ENCODE measurements at regions not wholly inside any gene's neighbourhood (a gene's known extent, or its start where the extent isn't known, plus 50 kb on each side); places are given as distances from the start of the nearest gene placed in this dataset.

GRCh38 chr1:83615370-83615769 lies 383.6 kb downstream of the TTLL7 start:
- intact Hi-C loops (cut with DNase I): no loop called here
- ATAC-seq: no peak

GRCh38 chr1:83606416-83606955 lies 392.4 kb downstream of the TTLL7 start:
- H3K4me3 ChIP-seq: no peak overlapping the region
- no peak overlapping the region for H3K27ac ChIP-seq
- H3K27me3 ChIP-seq: no peaks in the 10 kb centered on the region
- no peak for TF ChIP-seq CTCF (IDR thresholded peaks at IDR 0.05)
- no peak for DNase-seq
- H3K9me3 ChIP-seq: peaks cover 0 to 13% of the 10 kb centered on the region in 2 donors
- intact Hi-C loops (cut with DNase I): no loop called here
- ATAC-seq: no peak
- H3K4me1 ChIP-seq: no peaks in the 10 kb centered on the region
- no peaks in the 10 kb centered on the region for H3K36me3 ChIP-seq

More at GRCh38 chr1:83615370-83615769, 383.6 kb downstream of the TTLL7 start:
- no peaks in the 10 kb centered on the region for H3K36me3 ChIP-seq
- no peak overlapping the region for H3K4me3 ChIP-seq
- no peaks in the 10 kb centered on the region for H3K9me3 ChIP-seq
- H3K27ac ChIP-seq: no peak overlapping the region
- H3K4me1 ChIP-seq: no peaks in the 10 kb centered on the region
- TF ChIP-seq CTCF (IDR thresholded peaks at IDR 0.05): no peak
- DNase-seq: no peak
- H3K27me3 ChIP-seq: no peaks in the 10 kb centered on the region

GRCh38 chr1:83596331-83596730 lies 402.6 kb downstream of the TTLL7 start:
- no peaks in the 10 kb centered on the region for H3K27me3 ChIP-seq
- no peak for TF ChIP-seq CTCF (IDR thresholded peaks at IDR 0.05)
- intact Hi-C loops (cut with DNase I): no loop called here
- H3K36me3 ChIP-seq: no peaks in the 10 kb centered on the region
- H3K4me3 ChIP-seq: no peak overlapping the region
- ATAC-seq: no peak
- no peak overlapping the region for H3K27ac ChIP-seq
- H3K9me3 ChIP-seq: peaks cover 0 to 19% of the 10 kb centered on the region in 2 donors
- no peaks in the 10 kb centered on the region for H3K4me1 ChIP-seq
- no peak for DNase-seq

- Histone ChIP-seq H3K36me3 (no peaks in the 10 kb centered on the region), H3K27ac (no peak overlapping the region), H3K9me3 (peaks cover 0 to under 1% of the 10 kb centered on the region in 2 donors), H3K4me1 (no peaks in the 10 kb centered on the region), H3K4me3 (no peak overlapping the region), H3K27me3 (no peaks in the 10 kb centered on the region)
- DNase-seq: no peak
- ATAC-seq: no peak
- intact Hi-C loops (cut with DNase I): no loop called here
- no peak for TF ChIP-seq CTCF (IDR thresholded peaks at IDR 0.05)
These were observed 405.9 kb downstream of the TTLL7 start for GRCh38 chr1:83593073-83593472.

GRCh38 chr1:83588140-83588539 lies 410.8 kb downstream of the TTLL7 start:
- DNase-seq (no peak), ATAC-seq (no peak)
- Histone ChIP-seq H3K9me3 (peaks cover 0 to 8% of the 10 kb centered on the region in 2 donors), H3K4me1 (no peaks in the 10 kb centered on the region), H3K4me3 (no peak overlapping the region), H3K36me3 (no peaks in the 10 kb centered on the region), H3K27ac (no peak overlapping the region), H3K27me3 (no peaks in the 10 kb centered on the region)
- intact Hi-C loops (cut with DNase I): no loop called here
- TF ChIP-seq CTCF (IDR thresholded peaks at IDR 0.05): no peak

Measured in left lung (tissue), 4 donors.